ENCODE measurements at regions not wholly inside any gene's neighbourhood (a gene's known extent, or its start where the extent isn't known, plus 50 kb on each side); places are given as distances from the start of the nearest gene placed in this dataset.
A peak's percentile ranks its signal among the peaks of the same experiment; 100 is the strongest.

DNA sequence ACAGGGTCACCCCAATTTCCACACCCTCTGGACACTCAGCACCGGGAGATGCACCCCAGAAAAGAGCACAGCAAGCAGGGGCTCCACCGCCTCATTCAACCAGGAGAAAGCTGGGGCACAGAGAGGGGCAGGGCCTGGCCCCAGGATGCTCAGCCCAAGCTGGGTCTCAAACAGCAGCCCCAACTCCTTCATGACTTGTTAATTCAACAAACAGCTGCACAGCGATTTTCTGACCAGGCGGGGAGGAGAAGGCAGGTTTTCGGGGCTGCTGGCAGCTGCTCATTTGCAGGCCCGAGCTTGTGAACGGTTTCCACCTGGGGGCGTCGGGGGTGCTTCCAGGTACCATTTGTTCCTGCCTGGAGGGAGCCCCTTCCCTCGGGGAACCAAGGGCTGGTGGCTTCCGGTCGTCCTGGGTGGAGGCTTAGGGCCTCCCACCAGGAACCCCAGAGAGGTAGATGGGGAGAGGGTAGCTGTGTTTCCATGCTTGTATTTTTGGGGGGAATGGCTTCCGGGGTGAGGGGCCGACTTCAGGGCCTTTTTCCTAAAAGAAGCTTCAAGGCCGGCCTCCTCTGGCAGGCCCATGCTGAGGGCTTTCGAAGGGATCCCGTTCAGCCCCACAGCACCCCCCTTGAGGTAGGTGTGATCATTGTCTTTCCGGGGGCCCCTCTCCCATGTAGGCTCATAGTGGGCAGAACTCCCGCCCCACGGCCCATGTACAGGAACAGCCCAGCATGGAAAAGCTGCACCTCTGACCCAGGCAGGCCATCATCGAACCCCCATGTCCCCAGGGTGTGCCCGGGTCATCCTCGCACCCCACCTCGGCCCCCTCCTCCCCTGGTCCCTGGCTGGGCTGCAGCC is 191.6 kb upstream of the GSE1 start:
- Histone ChIP-seq H3K9me2 (ENCODE audit: insufficient read depth) (no peaks in the 10 kb centered on the region), H2AFZ (no peak overlapping the region), H3K27ac (no peak overlapping the region), H3K36me3 (ENCODE audit: low read depth) (no peaks in the 10 kb centered on the region), H3K4me3 (no peak overlapping the region), H4K20me1 (ENCODE audit: insufficient read depth) (peaks cover 5% of the 10 kb centered on the region; the same call in 1 of the 2 replicates), H3K79me2 (ENCODE audit: low read depth) (no peaks in the 10 kb centered on the region), H3K27me3 (ENCODE audit: insufficient read depth, low read depth) (no peaks in the 10 kb centered on the region), H3K4me1 (replicated peaks; ENCODE audit: insufficient read depth) (peaks cover 20% of the 10 kb centered on the region), H3K4me2 (no peak overlapping the region), H3K9me3 (ENCODE audit: insufficient read depth, low read depth) (no peaks in the 10 kb centered on the region), H3F3A (ENCODE audit: insufficient read depth, low read depth) (peaks cover 14% of the 10 kb centered on the region; the same call in 1 of the 2 replicates)
- POLR2A ChIA-PET (ENCODE audit: unreplicated experiment): no interaction called here
- TF ChIP-seq, protein P1, sequence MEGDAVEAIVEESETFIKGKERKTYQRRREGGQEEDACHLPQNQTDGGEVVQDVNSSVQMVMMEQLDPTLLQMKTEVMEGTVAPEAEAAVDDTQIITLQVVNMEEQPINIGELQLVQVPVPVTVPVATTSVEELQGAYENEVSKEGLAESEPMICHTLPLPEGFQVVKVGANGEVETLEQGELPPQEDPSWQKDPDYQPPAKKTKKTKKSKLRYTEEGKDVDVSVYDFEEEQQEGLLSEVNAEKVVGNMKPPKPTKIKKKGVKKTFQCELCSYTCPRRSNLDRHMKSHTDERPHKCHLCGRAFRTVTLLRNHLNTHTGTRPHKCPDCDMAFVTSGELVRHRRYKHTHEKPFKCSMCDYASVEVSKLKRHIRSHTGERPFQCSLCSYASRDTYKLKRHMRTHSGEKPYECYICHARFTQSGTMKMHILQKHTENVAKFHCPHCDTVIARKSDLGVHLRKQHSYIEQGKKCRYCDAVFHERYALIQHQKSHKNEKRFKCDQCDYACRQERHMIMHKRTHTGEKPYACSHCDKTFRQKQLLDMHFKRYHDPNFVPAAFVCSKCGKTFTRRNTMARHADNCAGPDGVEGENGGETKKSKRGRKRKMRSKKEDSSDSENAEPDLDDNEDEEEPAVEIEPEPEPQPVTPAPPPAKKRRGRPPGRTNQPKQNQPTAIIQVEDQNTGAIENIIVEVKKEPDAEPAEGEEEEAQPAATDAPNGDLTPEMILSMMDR (conservative IDR thresholded peaks at IDR 0.05): no peak
- no peak for TF ChIP-seq EZH2 (IDR thresholded peaks at IDR 0.05; ENCODE audit: low read depth)
- CTCF ChIA-PET: interaction anchor here (0.5 to 2.2 kb wide), 7 partner anchors 36 to 188 kb away, joined by 3 to 14 read pairs (median 6); no protein-coding TSS in a partner anchor
- BruUV-seq (replicated peaks): no TSS peak
- DNase-seq: no peak
- intact Hi-C loops (cut with micrococcal nuclease; ENCODE audit: unreplicated experiment): loop anchor here (1.0 to 5.0 kb wide), 4 partner anchors 51 to 189 kb away; no protein-coding TSS in a partner anchor

DNA sequence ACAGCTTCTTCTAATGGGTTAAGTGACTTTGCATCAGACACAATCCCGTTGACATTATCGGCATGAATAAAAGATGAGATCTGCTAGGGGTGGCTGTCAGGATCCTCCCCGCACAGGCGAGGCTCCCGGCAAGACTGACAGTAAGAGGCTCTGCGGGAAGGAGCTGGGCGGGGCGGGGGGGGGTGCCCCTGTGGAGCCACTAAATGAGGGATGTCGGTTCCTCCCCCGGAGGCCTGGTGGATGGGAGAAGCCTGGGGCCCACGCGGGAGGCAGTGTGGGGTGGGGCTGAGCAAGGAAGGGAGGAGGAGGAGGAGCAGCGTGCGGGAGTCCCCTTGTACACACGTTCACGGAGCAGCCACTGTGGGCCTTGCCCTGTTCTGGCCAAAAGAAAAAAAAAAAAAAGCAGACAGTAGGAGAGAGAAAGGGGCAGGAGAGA is 190.9 kb upstream of the GSE1 start:
- no peak overlapping the region for H3K27ac ChIP-seq
- H3K9me3 ChIP-seq (ENCODE audit: insufficient read depth, low read depth): no peaks in the 10 kb centered on the region
- H2AFZ ChIP-seq: no peak overlapping the region
- H3K4me1 ChIP-seq (replicated peaks; ENCODE audit: insufficient read depth): peaks cover 20% of the 10 kb centered on the region
- CTCF ChIA-PET: interaction anchor here (0.5 to 2.2 kb wide), 5 partner anchors 50 to 237 kb away, joined by 3 to 14 read pairs (median 6); no protein-coding TSS in a partner anchor
- DNase-seq: no peak
- H3K36me3 ChIP-seq (ENCODE audit: low read depth): no peaks in the 10 kb centered on the region
- peaks cover 12% of the 10 kb centered on the region; the same call in 1 of the 2 replicates for H3F3A ChIP-seq (ENCODE audit: insufficient read depth, low read depth)
- intact Hi-C loops (cut with micrococcal nuclease; ENCODE audit: unreplicated experiment): loop anchor here (1.0 to 5.0 kb wide), 4 partner anchors 50 to 188 kb away; no protein-coding TSS in a partner anchor
- POLR2A ChIA-PET (ENCODE audit: unreplicated experiment): interaction anchor here (0.6 kb wide), 1 partner anchor 67 kb away, joined by 4 read pairs; no protein-coding TSS in a partner anchor
- H3K4me3 ChIP-seq: no peak overlapping the region
- H3K4me2 ChIP-seq: peak overlapping the region; percentile 37
- peaks cover 5% of the 10 kb centered on the region; the same call in 1 of the 2 replicates for H4K20me1 ChIP-seq (ENCODE audit: insufficient read depth)
- BruUV-seq (replicated peaks): no TSS peak
- TF ChIP-seq, protein P1 (conservative IDR thresholded peaks at IDR 0.05): no peak
- TF ChIP-seq EZH2 (IDR thresholded peaks at IDR 0.05; ENCODE audit: low read depth): no peak
- H3K79me2 ChIP-seq (ENCODE audit: low read depth): no peaks in the 10 kb centered on the region
- no peaks in the 10 kb centered on the region for H3K9me2 ChIP-seq (ENCODE audit: insufficient read depth)
- no peaks in the 10 kb centered on the region for H3K27me3 ChIP-seq (ENCODE audit: insufficient read depth, low read depth)

DNA sequence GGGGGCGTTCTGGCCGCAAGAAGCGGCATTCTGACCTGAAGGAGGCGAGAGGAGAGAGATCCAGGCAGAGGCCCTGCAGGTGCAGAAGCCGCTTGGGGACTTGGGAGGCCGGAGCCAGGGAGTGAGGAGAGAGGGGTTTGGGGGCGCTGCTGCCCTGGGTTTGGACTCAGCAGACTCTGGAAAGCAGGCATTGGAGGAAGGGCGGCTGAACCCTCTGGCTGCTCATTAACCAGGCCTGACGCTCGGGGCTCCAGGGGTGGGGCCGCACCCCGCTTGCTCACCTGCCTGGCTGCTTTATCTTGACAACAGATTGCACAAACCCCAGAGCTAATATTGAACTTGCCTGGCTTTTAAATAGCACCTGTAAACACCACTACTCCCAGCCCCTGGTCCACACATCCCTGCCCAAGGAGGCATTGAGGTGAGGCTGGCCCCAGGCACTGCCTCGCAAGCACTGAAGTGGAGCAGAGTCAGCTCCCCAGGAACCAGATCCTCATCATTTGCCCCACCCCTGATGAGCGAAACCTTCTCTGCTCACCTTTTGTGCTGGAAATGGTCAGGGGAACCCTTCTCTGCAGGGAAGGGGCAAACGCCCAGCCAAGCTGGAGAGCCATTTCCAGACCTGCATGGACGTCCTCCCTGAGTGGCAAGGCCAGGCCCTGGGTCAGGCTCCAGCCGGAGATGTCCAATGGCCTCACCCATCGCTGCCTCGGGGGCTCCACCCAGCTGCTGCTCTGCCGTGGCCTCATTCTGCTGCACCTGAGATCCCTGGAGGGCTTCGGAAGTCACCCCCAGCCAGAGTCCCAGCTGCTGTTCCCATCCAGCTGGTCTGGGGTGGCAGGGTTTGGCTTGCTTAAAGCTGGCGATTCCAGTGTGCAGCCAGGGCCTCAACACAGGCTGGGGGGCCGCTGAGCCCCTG is 190.2 kb upstream of the GSE1 start:
- H3F3A ChIP-seq (ENCODE audit: insufficient read depth, low read depth): peaks cover 12% of the 10 kb centered on the region; the same call in 1 of the 2 replicates
- no peaks in the 10 kb centered on the region for H3K9me2 ChIP-seq (ENCODE audit: insufficient read depth)
- ChIA-PET POLR2A (ENCODE audit: unreplicated experiment) (interaction anchor here (0.6 kb wide), 1 partner anchor 68 kb away, joined by 4 read pairs; no protein-coding TSS in a partner anchor), CTCF (interaction anchor here (1.0 to 2.2 kb wide), 2 partner anchors 49 to 237 kb away, joined by 3 to 6 read pairs; no protein-coding TSS in a partner anchor)
- H3K27ac ChIP-seq: no peak overlapping the region
- H3K4me2 ChIP-seq: peak overlapping the region; percentile 37
- BruUV-seq (replicated peaks): no TSS peak
- no peaks in the 10 kb centered on the region for H3K9me3 ChIP-seq (ENCODE audit: insufficient read depth, low read depth)
- intact Hi-C loops (cut with micrococcal nuclease; ENCODE audit: unreplicated experiment): loop anchor here (1.0 to 5.0 kb wide), 4 partner anchors 49 to 187 kb away; no protein-coding TSS in a partner anchor
- H3K79me2 ChIP-seq (ENCODE audit: low read depth): no peaks in the 10 kb centered on the region
- TF ChIP-seq, protein P1 (conservative IDR thresholded peaks at IDR 0.05): no peak
- no peak for TF ChIP-seq EZH2 (IDR thresholded peaks at IDR 0.05; ENCODE audit: low read depth)
- H3K4me1 ChIP-seq (replicated peaks; ENCODE audit: insufficient read depth): peaks cover 20% of the 10 kb centered on the region
- H3K27me3 ChIP-seq (ENCODE audit: insufficient read depth, low read depth): no peaks in the 10 kb centered on the region
- H3K36me3 ChIP-seq (ENCODE audit: low read depth): no peaks in the 10 kb centered on the region
- peaks cover 5% of the 10 kb centered on the region; the same call in 1 of the 2 replicates for H4K20me1 ChIP-seq (ENCODE audit: insufficient read depth)
- no peak overlapping the region for H3K4me3 ChIP-seq
- H2AFZ ChIP-seq: no peak overlapping the region
- peak; percentile 64 to 81 for DNase-seq

Data from PC-9 (cell line).